Natural killer cell treated with Interleukin-12 subunit alpha and Interleukin-12 subunit beta and Interleukin-15 and Interleukin-18, amount 100 ng/mL, for 72 hours (primary cell): ENCODE measurements at regions not wholly inside any gene's neighbourhood (a gene's known extent, or its start where the extent isn't known, plus 50 kb on each side); places are given as distances from the start of the nearest gene placed in this dataset.
"Not testable (repeated sequence)": the region's sequence is repeated elsewhere in the genome, so short reads cannot be mapped to it uniquely, and the experiment has no call there.

Experiments
- ATAC-seq, 2 donors: fragments of 150-1000 bp; cut with Tn5 transposase in 1 of 2; sonication (Bioruptor Pico), chemical (Tn5 transposase) in 1 of 2; 2 replicates each; pipeline ENCODE4 v1.10.0; 2021
- DNase-seq: peaks from one replicate; pipeline ENCODE4 v3.0.0; 2022; ENCODE audit warnings: low spot score
- H3K27ac Mint-ChIP-seq, 2 donors: 1 replicate in 1 of 2; 2 replicates in 1 of 2; pipeline ENCODE4 v1.8.0; 2022; ENCODE audit warnings: mixed read lengths in 2 of 2, mild to moderate bottlenecking in 1 of 2, moderate library complexity in 1 of 2
- H3K27me3 Mint-ChIP-seq, 2 donors: 1 replicate in 1 of 2; 2 replicates in 1 of 2; pipeline ENCODE4 v1.8.0; 2022; ENCODE audit warnings: mixed read lengths in 2 of 2
- H3K36me3 Mint-ChIP-seq: one replicate; pipeline ENCODE4 v1.8.0; 2022; ENCODE audit warnings: mixed read lengths
- H3K4me1 Mint-ChIP-seq, 2 donors: 1 replicate in 1 of 2; 2 replicates in 1 of 2; pipeline ENCODE4 v1.8.0; 2022; ENCODE audit warnings: low read depth in 2 of 2, mixed read lengths in 2 of 2, mild to moderate bottlenecking in 1 of 2
- H3K4me3 Mint-ChIP-seq: one replicate; pipeline ENCODE4 v1.8.0; 2022; ENCODE audit warnings: mixed read lengths
- H3K9me3 Mint-ChIP-seq: 2 replicates; pipeline ENCODE4 v1.8.0; 2022; ENCODE audit warnings: mixed read lengths

- Mint-ChIP-seq H3K36me3 (no peaks in the 10 kb centered on the region), H3K27ac (no peak overlapping the region), H3K4me1 (no peaks in the 10 kb centered on the region), H3K27me3 (no peaks in the 10 kb centered on the region), H3K4me3 (no peak overlapping the region), H3K9me3 (peaks cover 2% of the 10 kb centered on the region)
- ATAC-seq = no peak
- DNase-seq = no peak
Measured at GRCh38 chr2:192412394-192412793, 217.7 kb upstream of the TMEFF2 start.

- Mint-ChIP-seq H3K4me1 (no peaks in the 10 kb centered on the region), H3K27ac (no peak overlapping the region)
- ATAC-seq = no peak
Measured at GRCh38 chr2:192411755-192412154, 217.0 kb upstream of the TMEFF2 start.

DNA sequence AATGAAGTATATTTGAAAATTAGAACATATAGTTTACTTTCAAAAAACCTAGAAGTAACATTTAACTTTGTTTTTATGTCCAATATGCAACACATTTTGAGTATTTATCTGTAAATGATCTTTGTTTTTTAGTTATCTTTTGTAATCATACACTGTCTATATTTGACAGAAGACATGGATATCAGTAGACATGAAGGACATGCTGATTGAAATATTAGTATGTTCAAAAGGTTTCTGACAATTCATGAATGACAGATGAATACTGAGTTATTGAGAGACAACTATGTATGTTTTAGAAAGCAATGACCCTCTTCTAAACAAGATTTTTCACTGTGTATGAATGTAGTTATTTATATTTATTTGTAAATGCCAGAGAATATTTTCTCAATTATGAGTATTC, 215.6 kb upstream of the TMEFF2 start:
- no peaks in the 10 kb centered on the region for H3K36me3 Mint-ChIP-seq
- no peak overlapping the region for H3K4me3 Mint-ChIP-seq
- ATAC-seq = no peak
- H3K27ac Mint-ChIP-seq = no peak overlapping the region
- no peaks in the 10 kb centered on the region for H3K4me1 Mint-ChIP-seq
- H3K27me3 Mint-ChIP-seq = no peaks in the 10 kb centered on the region
- peaks cover 2% of the 10 kb centered on the region for H3K9me3 Mint-ChIP-seq
- no peak for DNase-seq

More at GRCh38 chr2:192411755-192412154, 217.0 kb upstream of the TMEFF2 start:
- Mint-ChIP-seq H3K36me3 (no peaks in the 10 kb centered on the region), H3K27me3 (no peaks in the 10 kb centered on the region), H3K9me3 (peaks cover 2% of the 10 kb centered on the region), H3K4me3 (no peak overlapping the region)
- DNase-seq = no peak

GRCh38 chr2:192407692-192408091, 213.0 kb upstream of the TMEFF2 start:
- Mint-ChIP-seq H3K4me1 (no peaks in the 10 kb centered on the region), H3K9me3 (peaks cover 5% of the 10 kb centered on the region), H3K4me3 (no peak overlapping the region), H3K27ac (no peak overlapping the region), H3K27me3 (no peaks in the 10 kb centered on the region), H3K36me3 (no peaks in the 10 kb centered on the region)
- DNase-seq (no peak), ATAC-seq (no peak)

DNA sequence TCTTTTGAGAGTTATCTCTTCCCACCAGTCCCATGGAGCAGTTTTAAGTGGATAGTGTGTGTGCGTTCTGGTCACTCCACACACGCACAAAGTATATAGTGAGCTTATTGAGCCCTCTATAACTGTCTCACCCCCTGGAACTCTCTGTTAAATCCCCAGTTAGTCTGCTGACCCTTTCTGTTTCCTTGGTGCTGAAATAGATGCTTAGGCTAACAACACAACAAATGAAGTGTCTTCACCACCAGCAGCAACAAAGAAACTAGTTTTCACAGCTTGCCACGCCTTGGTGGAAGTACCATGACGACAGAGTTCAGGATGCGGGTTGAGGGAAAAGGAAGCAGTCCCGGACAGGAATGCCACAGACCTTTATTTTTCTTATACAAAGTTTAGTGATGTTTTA, 203.5 kb upstream of the TMEFF2 start:
- DNase-seq (no peak), ATAC-seq (no peak)
- no peak overlapping the region for H3K4me3 Mint-ChIP-seq
- no peaks in the 10 kb centered on the region for H3K4me1 Mint-ChIP-seq
- H3K36me3 Mint-ChIP-seq = no peaks in the 10 kb centered on the region
- no peak overlapping the region for H3K27ac Mint-ChIP-seq
- no peaks in the 10 kb centered on the region for H3K27me3 Mint-ChIP-seq
- H3K9me3 Mint-ChIP-seq = peaks cover 8% of the 10 kb centered on the region

GRCh38 chr2:192394605-192395004, 199.9 kb upstream of the TMEFF2 start:
- no peaks in the 10 kb centered on the region for H3K27me3 Mint-ChIP-seq

DNA sequence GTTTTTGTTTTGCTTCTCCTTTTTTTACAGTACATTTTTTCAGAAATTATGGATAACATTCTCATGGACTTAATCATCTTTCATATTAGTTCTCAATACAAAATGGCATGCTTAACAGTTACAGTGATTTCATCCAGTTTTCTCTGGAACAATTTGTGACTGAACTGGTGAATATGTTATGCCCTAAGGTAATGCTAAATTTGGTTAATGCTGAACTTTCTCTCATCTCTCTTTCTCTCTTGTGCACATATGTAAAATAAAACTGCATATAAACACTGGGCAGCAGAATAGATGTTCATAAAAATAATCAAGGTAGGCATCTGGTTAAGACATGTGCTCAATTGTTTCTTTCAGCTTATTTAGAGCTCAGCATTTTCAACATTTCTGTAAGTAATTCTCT, 196.3 kb upstream of the TMEFF2 start:
- Mint-ChIP-seq H3K27me3 (no peaks in the 10 kb centered on the region), H3K4me3 (no peak overlapping the region), H3K9me3 (peaks cover 7% of the 10 kb centered on the region), H3K27ac (no peak overlapping the region), H3K4me1 (no peaks in the 10 kb centered on the region), H3K36me3 (no peaks in the 10 kb centered on the region)
- no peak for DNase-seq
- ATAC-seq = no peak

More at GRCh38 chr2:192394605-192395004, 199.9 kb upstream of the TMEFF2 start:
- Mint-ChIP-seq H3K4me1 (no peaks in the 10 kb centered on the region), H3K36me3 (no peaks in the 10 kb centered on the region), H3K4me3 (no peak overlapping the region), H3K9me3 (peaks cover 6% of the 10 kb centered on the region), H3K27ac (no peak overlapping the region)
- DNase-seq (no peak), ATAC-seq (no peak)

GRCh38 chr2:192390401-192390800, 195.7 kb upstream of the TMEFF2 start:
- Mint-ChIP-seq H3K27ac (no peak overlapping the region), H3K36me3 (no peaks in the 10 kb centered on the region), H3K4me3 (no peak overlapping the region), H3K27me3 (no peaks in the 10 kb centered on the region), H3K9me3 (peaks cover 7% of the 10 kb centered on the region), H3K4me1 (no peaks in the 10 kb centered on the region)
- DNase-seq (no peak), ATAC-seq (no peak)

GRCh38 chr2:192384191-192384590, 189.5 kb upstream of the TMEFF2 start:
- DNase-seq, ATAC-seq, H3K27ac Mint-ChIP-seq, H3K27me3 Mint-ChIP-seq, H3K4me3 Mint-ChIP-seq, H3K4me1 Mint-ChIP-seq, H3K36me3 Mint-ChIP-seq, H3K9me3 Mint-ChIP-seq: not testable (repeated sequence)

GRCh38 chr2:192381082-192381481, 186.3 kb upstream of the TMEFF2 start:
- Mint-ChIP-seq H3K27ac (no peak overlapping the region), H3K4me1 (no peaks in the 10 kb centered on the region), H3K36me3 (no peaks in the 10 kb centered on the region), H3K27me3 (no peaks in the 10 kb centered on the region), H3K9me3 (no peaks in the 10 kb centered on the region), H3K4me3 (no peak overlapping the region)
- DNase-seq = no peak
- ATAC-seq = no peak

DNA sequence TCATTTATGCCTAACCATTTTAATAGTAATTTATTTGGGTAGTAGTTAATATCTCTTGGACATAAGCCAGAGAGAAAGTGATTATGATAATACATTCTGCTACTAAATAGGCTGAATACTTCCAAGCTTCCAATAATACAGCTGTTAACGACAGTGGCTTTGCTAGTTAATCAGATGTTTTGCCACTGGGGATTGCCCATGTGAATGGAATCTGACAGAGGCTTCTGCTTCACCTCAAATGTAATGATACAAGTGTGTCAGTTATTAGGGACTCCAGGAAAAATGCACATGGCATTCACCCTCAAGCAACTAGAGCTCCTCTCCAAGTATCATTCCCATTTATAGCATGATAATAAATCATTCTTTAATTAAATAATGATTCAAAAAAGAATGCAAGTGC, 185.0 kb upstream of the TMEFF2 start:
- Mint-ChIP-seq H3K27ac (no peak overlapping the region), H3K9me3 (peaks cover 3% of the 10 kb centered on the region), H3K4me1 (no peaks in the 10 kb centered on the region), H3K36me3 (no peaks in the 10 kb centered on the region), H3K27me3 (no peaks in the 10 kb centered on the region), H3K4me3 (no peak overlapping the region)
- DNase-seq (no peak), ATAC-seq (no peak)

DNA sequence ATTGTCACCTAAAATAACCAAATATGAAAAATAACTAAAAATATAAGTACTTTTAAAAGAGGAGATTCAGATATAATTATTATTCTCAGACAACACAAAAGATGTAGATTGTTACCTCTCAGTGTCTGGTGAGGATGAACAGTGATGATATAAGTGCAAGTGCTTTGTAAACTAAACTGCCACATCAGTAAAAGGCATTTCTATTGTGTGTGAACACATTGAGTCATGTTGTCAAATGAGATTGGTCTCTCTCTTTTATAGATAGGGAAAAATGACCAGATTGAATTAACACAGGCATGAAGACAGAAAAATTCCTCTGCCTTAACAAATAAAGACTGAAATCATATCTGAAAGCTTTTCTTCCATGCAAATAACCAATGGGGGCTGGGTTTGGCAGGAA, 182.4 kb upstream of the TMEFF2 start:
- no peak overlapping the region for H3K27ac Mint-ChIP-seq
- H3K4me1 Mint-ChIP-seq = no peaks in the 10 kb centered on the region
- no peaks in the 10 kb centered on the region for H3K36me3 Mint-ChIP-seq
- H3K9me3 Mint-ChIP-seq = peaks cover 8% of the 10 kb centered on the region
- DNase-seq (no peak), ATAC-seq (no peak)
- no peak overlapping the region for H3K4me3 Mint-ChIP-seq
- H3K27me3 Mint-ChIP-seq = no peaks in the 10 kb centered on the region

DNA sequence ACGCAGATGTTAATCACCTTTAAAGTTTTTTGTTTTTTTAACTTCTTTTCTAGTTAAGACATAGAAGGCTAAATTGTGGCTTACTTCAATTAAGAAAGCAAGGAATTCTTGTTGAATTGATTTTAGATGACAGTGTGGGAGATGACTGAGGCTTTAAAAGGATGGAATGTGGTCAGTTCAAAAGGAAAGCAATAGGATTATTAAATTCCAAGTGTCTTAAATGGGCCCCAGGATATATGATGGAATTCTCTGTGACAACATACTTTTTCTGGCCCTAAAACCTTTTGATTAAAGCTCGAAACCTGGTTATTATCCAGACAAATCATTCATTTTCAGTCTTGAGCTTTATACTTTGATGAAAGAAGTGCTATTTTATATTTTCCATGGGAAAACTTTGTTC, 179.0 kb upstream of the TMEFF2 start:
- H3K36me3 Mint-ChIP-seq = no peaks in the 10 kb centered on the region
- no peak for DNase-seq

DNA sequence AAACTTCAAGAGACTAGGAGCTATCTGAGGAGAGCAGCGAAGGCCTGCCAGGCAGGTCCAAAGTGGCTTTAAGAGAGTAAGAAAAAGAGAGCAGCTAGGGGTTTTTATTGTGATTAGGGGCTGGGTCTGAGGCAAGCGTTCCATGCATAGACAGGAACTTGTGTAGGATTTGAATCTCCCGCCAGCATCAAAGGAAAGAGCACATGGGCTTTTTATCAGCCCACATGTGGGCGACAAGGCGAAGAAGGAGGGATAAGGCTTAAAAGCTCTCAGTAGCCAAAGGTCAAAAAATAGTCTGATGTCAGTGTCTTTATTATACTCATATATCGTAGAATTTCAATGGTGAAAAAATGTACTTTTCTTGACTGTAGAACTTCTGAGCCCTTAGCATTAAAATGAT, 178.5 kb upstream of the TMEFF2 start:
- H3K4me1 Mint-ChIP-seq = no peaks in the 10 kb centered on the region
- no peaks in the 10 kb centered on the region for H3K36me3 Mint-ChIP-seq
- no peak overlapping the region for H3K4me3 Mint-ChIP-seq
- DNase-seq (no peak), ATAC-seq (no peak)
- no peaks in the 10 kb centered on the region for H3K27me3 Mint-ChIP-seq
- H3K9me3 Mint-ChIP-seq = peaks cover 10% of the 10 kb centered on the region
- no peak overlapping the region for H3K27ac Mint-ChIP-seq

More for the DNA sequence above, 179.0 kb upstream of the TMEFF2 start:
- ATAC-seq = no peak
- no peaks in the 10 kb centered on the region for H3K27me3 Mint-ChIP-seq
- no peaks in the 10 kb centered on the region for H3K4me1 Mint-ChIP-seq
- H3K4me3 Mint-ChIP-seq = no peak overlapping the region
- no peak overlapping the region for H3K27ac Mint-ChIP-seq
- H3K9me3 Mint-ChIP-seq = peaks cover 10% of the 10 kb centered on the region

DNA sequence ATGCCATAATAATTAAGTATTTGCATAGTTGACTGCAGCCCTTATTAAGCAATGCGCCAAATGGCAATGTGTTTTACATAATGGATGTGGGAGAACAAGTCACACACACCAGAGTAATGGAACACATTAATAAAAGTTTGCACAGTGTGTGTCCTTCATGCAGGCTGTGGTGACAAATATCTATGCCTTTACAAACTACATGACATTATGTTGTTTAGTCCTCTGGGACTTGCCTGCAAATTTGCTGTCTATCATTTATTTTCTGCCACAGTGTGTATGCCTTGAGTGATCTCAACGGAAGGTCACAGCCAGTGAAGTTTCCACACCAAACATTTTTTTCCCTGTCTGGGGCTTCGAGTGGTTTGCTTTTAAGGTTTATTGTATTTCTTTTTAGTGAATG, 175.2 kb upstream of the TMEFF2 start:
- no peak overlapping the region for H3K4me3 Mint-ChIP-seq
- peaks cover 15% of the 10 kb centered on the region for H3K9me3 Mint-ChIP-seq
- H3K27ac Mint-ChIP-seq = no peak overlapping the region
- no peak for DNase-seq
- no peak for ATAC-seq
- no peaks in the 10 kb centered on the region for H3K27me3 Mint-ChIP-seq
- H3K4me1 Mint-ChIP-seq = no peaks in the 10 kb centered on the region
- no peaks in the 10 kb centered on the region for H3K36me3 Mint-ChIP-seq
